KMS-11 (cell line): ENCODE measurements at regions not wholly inside any gene's neighbourhood (a gene's known extent, or its start where the extent isn't known, plus 50 kb on each side); places are given as distances from the start of the nearest gene placed in this dataset.
"Not testable (repeated sequence)": the region's sequence is repeated elsewhere in the genome, so short reads cannot be mapped to it uniquely, and the experiment has no call there.

Source experiments
- H2AFZ ChIP-seq: fragments of 200-600 bp; sonication (generic); 2 replicates; pipeline ENCODE4 v1.6.1; 2016; ENCODE audit warnings: antibody characterized with exemption, mixed run types, low read depth
- H3K27ac ChIP-seq: fragments of 200-600 bp; sonication (generic); 2 replicates; pipeline ENCODE4 v1.6.1; 2016; ENCODE audit warnings: mild to moderate bottlenecking, mixed run types
- H3K27me3 ChIP-seq: fragments of 200-600 bp; sonication (generic); 2 replicates; pipeline ENCODE4 v1.6.1; 2017; ENCODE audit warnings: mild to moderate bottlenecking, low read depth, mixed run types, moderate library complexity; ENCODE audit not compliant: insufficient read depth
- H3K36me3 ChIP-seq: fragments of 200-600 bp; sonication (generic); 2 replicates; pipeline ENCODE4 v1.6.1; 2017; ENCODE audit warnings: mild to moderate bottlenecking, mixed run types; ENCODE audit not compliant: insufficient read depth
- H3K4me1 ChIP-seq: fragments of 200-600 bp; sonication (generic); 2 replicates; pipeline ENCODE4 v1.6.1; 2016; ENCODE audit warnings: mild to moderate bottlenecking, low read depth, mixed run types; ENCODE audit not compliant: poor library complexity, severe bottlenecking
- H3K4me2 ChIP-seq: fragments of 200-600 bp; sonication (generic); 2 replicates; pipeline ENCODE4 v1.7.0; 2016; ENCODE audit warnings: mild to moderate bottlenecking, mixed run types
- H3K4me3 ChIP-seq: fragments of 200-600 bp; sonication (generic); IDR thresholded peaks from 2 replicates; pipeline ENCODE4 v1.6.1; 2017; ENCODE audit warnings: low read depth, low read length, mixed read lengths; ENCODE audit not compliant: insufficient read depth
- H3K79me2 ChIP-seq: fragments of 200-600 bp; sonication (generic); 2 replicates; pipeline ENCODE4 v1.6.1; 2016; ENCODE audit warnings: low read depth, mixed run types; ENCODE audit not compliant: insufficient read depth
- H3K9ac ChIP-seq: fragments of 200-600 bp; sonication (generic); 2 replicates; pipeline ENCODE4 v1.6.1; 2016; ENCODE audit warnings: mild to moderate bottlenecking, mixed run types
- H4K20me1 ChIP-seq: fragments of 200-600 bp; sonication (generic); 2 replicates; pipeline ENCODE4 v1.6.1; 2016; ENCODE audit warnings: mild to moderate bottlenecking, mixed run types; ENCODE audit not compliant: insufficient read depth
- CTCF ChIP-seq: fragments of 200-600 bp; sonication (generic); conservative IDR thresholded peaks from 2 replicates; pipeline ENCODE4 v1.6.1; 2017; ENCODE audit warnings: low read depth, mild to moderate bottlenecking, antibody characterized with exemption, low read length, moderate library complexity, mixed read lengths

GRCh38 chr6:106727480-106728149 lies 98.2 kb downstream of the QRSL1 start:
- Histone ChIP-seq H3K27ac (no peak overlapping the region), H3K4me2 (no peak overlapping the region), H3K4me1 (no peaks in the 10 kb centered on the region), H3K27me3 (no peaks in the 10 kb centered on the region), H3K36me3 (no peaks in the 10 kb centered on the region), H3K79me2 (no peaks in the 10 kb centered on the region), H3K9ac (no peak overlapping the region), H2AFZ (no peak overlapping the region), H4K20me1 (no peaks in the 10 kb centered on the region), H3K4me3 (no peak overlapping the region)
- TF ChIP-seq CTCF = no peak

GRCh38 chr6:106724848-106725247 lies 95.5 kb downstream of the QRSL1 start:
- no peaks in the 10 kb centered on the region for H4K20me1 ChIP-seq
- no peak overlapping the region for H3K27ac ChIP-seq
- H3K9ac ChIP-seq = no peak overlapping the region
- TF ChIP-seq CTCF = no peak
- no peaks in the 10 kb centered on the region for H3K27me3 ChIP-seq
- no peak overlapping the region for H3K4me2 ChIP-seq
- H3K4me1 ChIP-seq = no peaks in the 10 kb centered on the region
- H2AFZ ChIP-seq = no peak overlapping the region
- H3K36me3 ChIP-seq = no peaks in the 10 kb centered on the region
- no peak overlapping the region for H3K4me3 ChIP-seq
- H3K79me2 ChIP-seq = no peaks in the 10 kb centered on the region

- H3K4me1 ChIP-seq = no peaks in the 10 kb centered on the region
- H4K20me1 ChIP-seq = no peaks in the 10 kb centered on the region
- H3K79me2 ChIP-seq = no peaks in the 10 kb centered on the region
- H2AFZ ChIP-seq = no peak overlapping the region
- H3K4me2 ChIP-seq = no peak overlapping the region
- H3K27me3 ChIP-seq = no peaks in the 10 kb centered on the region
- H3K27ac ChIP-seq = no peak overlapping the region
- H3K9ac ChIP-seq = no peak overlapping the region
- H3K36me3 ChIP-seq = no peaks in the 10 kb centered on the region
- TF ChIP-seq CTCF = no peak
- H3K4me3 ChIP-seq = no peak overlapping the region
These were observed 95.0 kb downstream of the QRSL1 start for GRCh38 chr6:106724337-106724736.

- not testable (repeated sequence) for H3K4me2 ChIP-seq, H2AFZ ChIP-seq, H3K4me1 ChIP-seq, H3K36me3 ChIP-seq, H3K27ac ChIP-seq, H4K20me1 ChIP-seq, H3K79me2 ChIP-seq, H3K9ac ChIP-seq, H3K27me3 ChIP-seq, H3K4me3 ChIP-seq
These were observed 94.0 kb downstream of the QRSL1 start for GRCh38 chr6:106723419-106723818.

GRCh38 chr6:106721189-106721588 lies 91.8 kb downstream of the QRSL1 start:
- not testable (repeated sequence) for H3K36me3 ChIP-seq, H3K4me1 ChIP-seq, H4K20me1 ChIP-seq, H3K27me3 ChIP-seq, H3K4me2 ChIP-seq, H2AFZ ChIP-seq, H3K27ac ChIP-seq, H3K9ac ChIP-seq, H3K79me2 ChIP-seq, H3K4me3 ChIP-seq
